K562 (cell line): ENCODE measurements at regions not wholly inside any gene's neighbourhood (a gene's known extent, or its start where the extent isn't known, plus 50 kb on each side); places are given as distances from the start of the nearest gene placed in this dataset.

Experiments used
- ATAC-seq: fragments of 200-7000 bp; cut with Tn5 transposase; 3 replicates; pipeline ENCODE4 v1.9.1; 2020; ENCODE audit warnings: moderate library complexity
- BruUV-seq: library from RNA; stranded (reverse); fragments of 400-500 nt; replicated peaks from 2 replicates; lab custom pipeline; 2021; lab: Mats Ljungman, UMichigan
- CTCF ChIA-PET: fragments of 300-600 bp; formaldehyde crosslinking; extraction: SDS; loops from one replicate; lab custom pipeline; 2021; ENCODE audit warnings: low intra/inter-chr PET ratio; lab: Yijun Ruan, JAX
- POLR2A ChIA-PET: fragments of 300-600, 350-650 bp; sonication (Branson Sonifier 250); formaldehyde crosslinking; extraction: SDS; loops from one replicate; lab custom pipeline; 2021; ENCODE audit warnings: antibody characterized with exemption, inconsistent platforms; lab: Yijun Ruan, JAX
- DNase-seq, 4 experiments: peaks; one replicate each; pipeline versions ENCODE4 v3.0.0 to v3.0.0-alpha.2; 2011 to 2018; ENCODE audit warnings: low spot score in 3 of 4, mixed read lengths in 3 of 4; ENCODE audit errors: extremely low read depth in 1 of 4
- FAIRE-seq: peaks from 2 replicates; lab custom pipeline; 2011; peaks lifted over from hg19 to GRCh38; lab: Jason Lieb, UNC
- H2AFZ ChIP-seq: 2 replicates; pipeline ENCODE4 v1.6.0; 2011; ENCODE audit warnings: low read depth, low read length, control low read depth, inconsistent platforms
- H3K27ac ChIP-seq: fragments of 200-600 bp; 3 replicates; pipeline ENCODE4 v1.8.0; 2011; ENCODE audit warnings: low read depth, mild to moderate bottlenecking, control low read depth, inconsistent platforms, low read length, moderate library complexity, mixed read lengths; ENCODE audit errors: extremely low read depth
- H3K27me3 ChIP-seq, 2 experiments: fragments of 300-600 bp in 1 of 2; 2 replicates in 1 of 2; 3 replicates in 1 of 2; pipeline versions ENCODE4 v1.6.0 to v1.8.0; 2011; ENCODE audit warnings: inconsistent platforms in 2 of 2, low read length in 2 of 2, mild to moderate bottlenecking in 1 of 2, mixed read lengths in 1 of 2, moderate library complexity in 1 of 2; ENCODE audit not compliant: control insufficient read depth in 2 of 2, insufficient read depth in 2 of 2
- H3K36me3 ChIP-seq: fragments of 300-600 bp; 3 replicates; pipeline ENCODE4 v1.8.0; 2011; ENCODE audit warnings: mild to moderate bottlenecking, low read length, inconsistent platforms; ENCODE audit not compliant: control insufficient read depth, insufficient read depth
- H3K4me1 ChIP-seq, 2 experiments: fragments of 200-600 bp in 1 of 2; replicated peaks in 1 of 2; 2 replicates in 1 of 2; 3 replicates in 1 of 2; pipeline versions ENCODE4 v1.5.1 to v1.8.0; 2011; ENCODE audit warnings: inconsistent platforms in 2 of 2, low read length in 2 of 2, mild to moderate bottlenecking in 1 of 2, mixed read lengths in 1 of 2, moderate library complexity in 1 of 2; ENCODE audit not compliant: control insufficient read depth in 2 of 2, insufficient read depth in 2 of 2
- H3K4me2 ChIP-seq: 2 replicates; pipeline ENCODE4 v1.6.1; 2011; ENCODE audit warnings: low read length, control low read depth, inconsistent platforms, mixed read lengths; ENCODE audit not compliant: insufficient read depth
- H3K4me3 ChIP-seq: fragments of 200-600 bp; sonication (generic), shearing (Covaris generic); 2 replicates; pipeline ENCODE4 v1.5.1; 2016; ENCODE audit warnings: control low read depth, inconsistent platforms
- H3K79me2 ChIP-seq: fragments of 200-600 bp; 3 replicates; pipeline ENCODE4 v1.8.0; 2011; ENCODE audit warnings: low read length, inconsistent platforms; ENCODE audit not compliant: control insufficient read depth, insufficient read depth
- H3K9ac ChIP-seq, 2 experiments: 2 replicates each; pipeline versions ENCODE4 v1.6.0 to v1.6.1; 2011; ENCODE audit warnings: low read depth in 2 of 2, low read length in 2 of 2, control low read depth in 1 of 2, inconsistent platforms in 1 of 2, mild to moderate bottlenecking in 1 of 2, mixed read lengths in 1 of 2; ENCODE audit not compliant: insufficient read depth in 1 of 2
- H3K9me1 ChIP-seq: one replicate; pipeline ENCODE4 v1.6.0; 2011; ENCODE audit warnings: inconsistent platforms, mild to moderate bottlenecking, low read length, moderate library complexity; ENCODE audit not compliant: control insufficient read depth, insufficient read depth
- H3K9me3 ChIP-seq: replicated peaks from 2 replicates; pipeline ENCODE4 v1.5.1; 2011; ENCODE audit warnings: low read depth, low read length, inconsistent platforms; ENCODE audit not compliant: control insufficient read depth, insufficient read depth
- H4K20me1 ChIP-seq: replicated peaks from 2 replicates; pipeline ENCODE4 v1.6.1; 2011; ENCODE audit warnings: low read length, inconsistent platforms, mixed read lengths; ENCODE audit not compliant: control insufficient read depth, insufficient read depth
- ATF7 ChIP-seq: fragments of 450-650 bp; IDR thresholded peaks from 2 replicates; pipeline ENCODE4 v1.7.1; 2014; ENCODE audit warnings: mild to moderate bottlenecking, moderate library complexity
- BRF1 ChIP-seq: IDR thresholded peaks from 3 replicates; pipeline ENCODE4 v1.6.1; 2011; ENCODE audit warnings: borderline replicate concordance, mild to moderate bottlenecking; ENCODE audit not compliant: insufficient read length; ENCODE audit errors: extremely low read depth
- ELF1 ChIP-seq: fragments of 200-800 bp; sonication (Bioruptor generic); IDR thresholded peaks from 2 replicates; pipeline ENCODE4 v1.6.1; 2016; ENCODE audit warnings: missing genetic modification characterization, missing compliant biosample characterization
- ID3 ChIP-seq, 2 experiments: fragments of 250-450 bp in 1 of 2; fragments of 450-650 bp in 1 of 2; sonication (Bioruptor Pico) in 1 of 2; IDR thresholded peaks; 2 replicates each; pipeline versions ENCODE4 v1.6.1 to v1.8.0; 2016 to 2021; ENCODE audit warnings: mild to moderate bottlenecking in 2 of 2, moderate library complexity in 2 of 2, missing compliant biosample characterization in 1 of 2, missing genetic modification characterization in 1 of 2
- MYNN ChIP-seq, 2 experiments: sonication (generic); formaldehyde crosslinking in 1 of 2; IDR thresholded peaks; 2 replicates each; pipeline versions ENCODE4 v1.5.0 to v1.6.1; 2016 to 2020; ENCODE audit warnings: antibody characterized with exemption in 1 of 2, missing genetic modification reagents in 1 of 2
- NFATC3 ChIP-seq: fragments of 450-650 bp; IDR thresholded peaks from 2 replicates; pipeline ENCODE4 v1.6.1; 2017; ENCODE audit warnings: mild to moderate bottlenecking
- PCBP1 ChIP-seq: fragments of 200-400 bp; formaldehyde crosslinking; IDR thresholded peaks from 2 replicates; pipeline ENCODE4 v1.6.1; 2018; ENCODE audit warnings: mild to moderate bottlenecking, low read depth, low read length; ENCODE audit not compliant: poor library complexity, severe bottlenecking
- ZBTB5 ChIP-seq: fragments of 450-650 bp; IDR thresholded peaks from 2 replicates; pipeline ENCODE4 v1.6.1; 2017; ENCODE audit warnings: antibody characterized with exemption
- ZNF124 ChIP-seq: sonication (generic); formaldehyde crosslinking; IDR thresholded peaks from 2 replicates; pipeline ENCODE4 v1.8.1; 2022; ENCODE audit warnings: missing genetic modification reagents
- ZNF436 ChIP-seq: fragments of 250-450, 450-650 bp; sonication (Bioruptor Pico); formaldehyde crosslinking; IDR thresholded peaks from 2 replicates; pipeline ENCODE4 v1.7.0; 2020; ENCODE audit warnings: mild to moderate bottlenecking
- ZNF57 ChIP-seq: fragments of 450-650 bp; formaldehyde crosslinking; IDR thresholded peaks from 2 replicates; pipeline ENCODE4 v1.4.0; 2020; ENCODE audit warnings: mild to moderate bottlenecking, moderate library complexity
- WGBS: fragments of 100-300 bp; shearing (Covaris generic); methylation state at CpG from one replicate; pipeline ENCODE4 v1.1.6; 2016; ENCODE audit warnings: low coverage, mixed read lengths; ENCODE audit not compliant: insufficient coverage; ENCODE audit errors: missing lambda C conversion rate; 5-methylcytosine and 5-hydroxymethylcytosine counted together
- in situ Hi-C: fragments of 300-500 bp; cut with MboI; formaldehyde crosslinking; loops from 4 replicates; pipeline ENCODE4 v1.15.0; 2018; ENCODE audit warnings: inconsistent platforms, mixed read lengths
- intact Hi-C: fragments of 100-400 bp; cut with micrococcal nuclease; formaldehyde crosslinking; loops from 2 replicates; pipeline ENCODE4 v1.14.2; 2022

GRCh38 chr6:1179571-1180459 is 132.1 kb upstream of the FOXQ1 start:
- TF ChIP-seq BRF1 (no peak), ATF7 (no peak), ZBTB5 (no peak), MYNN (IDR thresholded peaks at IDR 0.05) (no peak), MYNN (CRISPR knock-in tag; IDR thresholded peaks at IDR 0.05) (no peak), ZNF57 (CRISPR knock-in tag) (no peak), ID3 (CRISPR knock-in tag; IDR thresholded peaks at IDR 0.05) (no peak), ID3 (tag; IDR thresholded peaks at IDR 0.05) (no peak), NFATC3 (no peak), PCBP1 (no peak), ZNF124 (CRISPR knock-in tag) (no peak), ZNF436 (CRISPR knock-in tag) (no peak), ELF1 (no peak)
- no peaks in the 10 kb centered on the region for H3K79me2 ChIP-seq
- H3K4me3 ChIP-seq, result no peak overlapping the region
- FAIRE-seq (no peak), ATAC-seq (no peak), DNase-seq (no peak)
- H3K9me3 ChIP-seq, result no peaks in the 10 kb centered on the region
- WGBS, result under 1% methylated on average over 16 of the region's 16 CpGs
- H3K9me1 ChIP-seq, result no peaks in the 10 kb centered on the region
- POLR2A ChIA-PET, result interaction anchor here (0.6 kb wide), 2 partner anchors 14 to 222 kb away, joined by 3 to 4 read pairs; no protein-coding TSS in a partner anchor
- peaks cover 4 to 10% of the 10 kb centered on the region in 2 experiments; a peak in 4 of 5 replicates for H3K27me3 ChIP-seq
- intact Hi-C loops, result no loop called here
- no peak overlapping the region for H2AFZ ChIP-seq
- BruUV-seq, result no TSS peak
- H3K4me1 ChIP-seq, result no peaks in the 10 kb centered on the region
- no peak overlapping the region for H3K27ac ChIP-seq
- no peaks in the 10 kb centered on the region for H3K36me3 ChIP-seq
- in situ Hi-C loops, result no loop called here
- no peak overlapping the region for H3K4me2 ChIP-seq
- peaks cover 4% of the 10 kb centered on the region; the same call in 1 of the 2 replicates for H4K20me1 ChIP-seq
- no peak overlapping the region for H3K9ac ChIP-seq
- CTCF ChIA-PET, result no interaction called here
